HCT116 (cell line): ENCODE measurements at regions not wholly inside any gene's neighbourhood (a gene's known extent, or its start where the extent isn't known, plus 50 kb on each side); places are given as distances from the start of the nearest gene placed in this dataset.
"Not testable (repeated sequence)": the region's sequence is repeated elsewhere in the genome, so short reads cannot be mapped to it uniquely, and the experiment has no call there.

Experiments
- ATAC-seq: fragments of 200-7000 bp; cut with Tn5 transposase; 2 replicates; pipeline ENCODE4 v1.9.1; 2020; ENCODE audit warnings: mild to moderate bottlenecking, moderate library complexity
- BruUV-seq: library from RNA; stranded (reverse); fragments of 400-500 nt; replicated peaks from 2 replicates; lab custom pipeline; 2021; lab: Mats Ljungman, UMichigan
- CTCF ChIA-PET: fragments of 300-600 bp; sonication (Branson Sonifier 250); formaldehyde crosslinking; loops from one replicate; lab custom pipeline; 2021; ENCODE audit warnings: antibody characterized with exemption; lab: Charles Lee
- POLR2A ChIA-PET: fragments of 300-600, 350-600 bp; sonication (Branson Sonifier 250); formaldehyde crosslinking; loops from one replicate; lab custom pipeline; 2021; ENCODE audit warnings: antibody characterized with exemption; lab: Charles Lee
- RAD21 ChIA-PET, 2 experiments: fragments of 300-600 bp; sonication (Branson Sonifier 250); formaldehyde crosslinking; loops; one replicate each; lab custom pipeline; 2023; ENCODE audit warnings: low total read pairs in 2 of 2; ENCODE audit not compliant: uncharacterized antibody in 2 of 2, unreplicated experiment in 2 of 2, low non-redundant PET in 1 of 2; lab: Charles Lee
- DNase-seq: peaks from one replicate; pipeline ENCODE4 v3.0.0-alpha.2; 2010; ENCODE audit warnings: low read depth, low spot score
- H2AFZ ChIP-seq: fragments of 200-600 bp; shearing (Covaris generic), sonication (generic); 2 replicates; pipeline ENCODE4 v1.6.1; 2017; ENCODE audit warnings: low read depth, mixed run types, mixed read lengths, antibody characterized with exemption, low read length; ENCODE audit not compliant: poor library complexity, severe bottlenecking
- H3K27ac ChIP-seq: 2 replicates; pipeline ENCODE4 v1.5.1; 2012; ENCODE audit warnings: low read depth, low read length
- H3K27me3 ChIP-seq: fragments of 200-600 bp; sonication (generic); 2 replicates; pipeline ENCODE4 v1.6.1; 2016; ENCODE audit warnings: mixed run types, low read length, mixed read lengths; ENCODE audit not compliant: insufficient read depth
- H3K36me3 ChIP-seq, 2 experiments: fragments of 200-500 bp in 1 of 2; fragments of 200-600 bp in 1 of 2; sonication (Bioruptor generic) in 1 of 2; sonication (generic) in 1 of 2; 2 replicates each; pipeline versions ENCODE4 v1.5.1 to v1.6.1; 2014 to 2016; ENCODE audit warnings: low read length in 2 of 2, inconsistent platforms in 1 of 2, mixed read lengths in 1 of 2, mixed run types in 1 of 2; ENCODE audit not compliant: insufficient read depth in 2 of 2, control insufficient read depth in 1 of 2
- H3K4me1 ChIP-seq, 2 experiments: fragments of 200-600 bp in 1 of 2; sonication (generic) in 1 of 2; 2 replicates each; pipeline versions ENCODE4 v1.5.1 to v1.6.1; 2012 to 2017; ENCODE audit warnings: low read length in 2 of 2, inconsistent platforms in 1 of 2, mild to moderate bottlenecking in 1 of 2, mixed read lengths in 1 of 2, mixed run types in 1 of 2, moderate library complexity in 1 of 2; ENCODE audit not compliant: insufficient read depth in 2 of 2, control insufficient read depth in 1 of 2
- H3K4me2 ChIP-seq: fragments of 200-600 bp; sonication (generic); 2 replicates; pipeline ENCODE4 v1.6.1; 2017; ENCODE audit warnings: mixed run types, low read length, mixed read lengths
- H3K4me3 ChIP-seq, 2 experiments: fragments of 200-600 bp in 1 of 2; sonication (generic) in 1 of 2; replicated peaks in 1 of 2; 2 replicates each; pipeline ENCODE4 v1.5.1; 2011 to 2016; ENCODE audit warnings: low read length in 2 of 2, control low read depth in 1 of 2, low read depth in 1 of 2, mild to moderate bottlenecking in 1 of 2, mixed read lengths in 1 of 2, mixed run types in 1 of 2
- H3K79me2 ChIP-seq: fragments of 200-600 bp; sonication (generic); 2 replicates; pipeline ENCODE4 v1.6.1; 2017; ENCODE audit warnings: mild to moderate bottlenecking, mixed run types, low read length, moderate library complexity, mixed read lengths; ENCODE audit not compliant: insufficient read depth
- H3K9ac ChIP-seq: fragments of 200-600 bp; sonication (generic); 2 replicates; pipeline ENCODE4 v1.6.1; 2016; ENCODE audit warnings: low read length, mixed read lengths
- H3K9me2 ChIP-seq: fragments of 200-600 bp; sonication (generic), shearing (Covaris generic); 2 replicates; pipeline ENCODE4 v1.6.1; 2017; ENCODE audit warnings: mixed run types, mild to moderate bottlenecking, moderate library complexity; ENCODE audit not compliant: insufficient read depth
- H3K9me3 ChIP-seq, 2 experiments: fragments of 200-500 bp in 1 of 2; fragments of 200-600 bp in 1 of 2; sonication (Bioruptor generic) in 1 of 2; sonication (generic) in 1 of 2; 2 replicates each; pipeline ENCODE4 v1.6.1; 2014 to 2017; ENCODE audit warnings: low read length in 2 of 2, mixed read lengths in 2 of 2, inconsistent platforms in 1 of 2, low read depth in 1 of 2, mild to moderate bottlenecking in 1 of 2, mixed run types in 1 of 2, moderate library complexity in 1 of 2; ENCODE audit not compliant: control insufficient read depth in 1 of 2, insufficient read depth in 1 of 2
- H4K20me1 ChIP-seq: fragments of 200-600 bp; sonication (generic), shearing (Covaris generic); 2 replicates; pipeline ENCODE4 v1.6.1; 2017; ENCODE audit warnings: mixed run types, mild to moderate bottlenecking, moderate library complexity; ENCODE audit not compliant: insufficient read depth
- CEBPB ChIP-seq: IDR thresholded peaks from 2 replicates; pipeline ENCODE4 v1.6.1; 2012; ENCODE audit warnings: low read depth
- CTCF ChIP-seq, 3 experiments: fragments of 200-600 bp in 1 of 3; sonication (generic) in 1 of 3; IDR thresholded peaks in 2 of 3; conservative IDR thresholded peaks in 1 of 3; 2 replicates each; pipeline ENCODE4 v1.5.1; 2012 to 2017; ENCODE audit warnings: low read depth in 2 of 3, low read length in 2 of 3, antibody characterized with exemption in 1 of 3, borderline replicate concordance in 1 of 3, control low read depth in 1 of 3, mild to moderate bottlenecking in 1 of 3, mixed read lengths in 1 of 3, mixed run types in 1 of 3, moderate library complexity in 1 of 3; ENCODE audit not compliant: insufficient read depth in 1 of 3
- EGR1 ChIP-seq: IDR thresholded peaks from 2 replicates; pipeline ENCODE4 v1.6.1; 2012; ENCODE audit warnings: low read depth
- JUND ChIP-seq: IDR thresholded peaks from 2 replicates; pipeline ENCODE4 v1.6.1; 2012
- POLR2A ChIP-seq: IDR thresholded peaks from 2 replicates; pipeline ENCODE4 v1.7.0; 2011; ENCODE audit warnings: borderline replicate concordance; ENCODE audit not compliant: insufficient read depth, insufficient read length; ENCODE audit errors: extremely low read depth
- RAD21 ChIP-seq: IDR thresholded peaks from 2 replicates; pipeline ENCODE4 v1.6.1; 2012; ENCODE audit warnings: low read depth, mild to moderate bottlenecking
- SRF ChIP-seq: IDR thresholded peaks from 2 replicates; pipeline ENCODE4 v1.6.1; 2012; ENCODE audit warnings: low read depth
- ZNF274 ChIP-seq: fragments of 200-500 bp; sonication (Bioruptor generic); IDR thresholded peaks from 2 replicates; pipeline ENCODE4 v1.6.1; 2014; ENCODE audit warnings: mild to moderate bottlenecking, low read depth, low read length, inconsistent platforms
- intact Hi-C: fragments of 100-400 bp; cut with micrococcal nuclease; formaldehyde crosslinking; loops from 2 replicates; pipeline ENCODE4 v1.10.0; 2022

GRCh38 chrX:137118136-137118535 is 84.3 kb upstream of the GPR101 start:
- no peak overlapping the region for H3K27ac ChIP-seq
- H4K20me1 ChIP-seq = no peaks in the 10 kb centered on the region
- no peak overlapping the region for H2AFZ ChIP-seq
- ChIA-PET RAD21 (no interaction called here), CTCF (no interaction called here), POLR2A (no interaction called here)
- no peak overlapping the region for H3K9ac ChIP-seq
- ATAC-seq = no peak
- H3K4me3 ChIP-seq = no peak overlapping the region
- H3K4me2 ChIP-seq = no peak overlapping the region
- no peaks in the 10 kb centered on the region for H3K36me3 ChIP-seq
- no peaks in the 10 kb centered on the region for H3K27me3 ChIP-seq
- intact Hi-C loops = no loop called here
- H3K9me3 ChIP-seq = no peaks in the 10 kb centered on the region
- no peaks in the 10 kb centered on the region for H3K79me2 ChIP-seq
- BruUV-seq = no TSS peak
- TF ChIP-seq ZNF274 (no peak), SRF (no peak), CEBPB (no peak), CTCF (IDR thresholded peaks at IDR 0.05 in 2 of 3, conservative IDR thresholded peaks at IDR 0.05 in 1 of 3; ENCODE audit: borderline replicate concordance in 1 of 3, insufficient read depth in 1 of 3, low read depth in 2 of 3, low read length in 2 of 3) (no peak), JUND (no peak), RAD21 (no peak), EGR1 (no peak), POLR2A (no peak)
- TF ChIP-seq, all 23 proteins: peak for 0
- Histone ChIP-seq H3K4me1 (no peaks in the 10 kb centered on the region), H3K9me2 (no peaks in the 10 kb centered on the region)
- DNase-seq = no peak

- intact Hi-C loops, ATAC-seq: not testable (repeated sequence)
Observed at GRCh38 chrX:137107877-137108276, 74.1 kb upstream of the GPR101 start.

More at GRCh38 chrX:137107877-137108276, 74.1 kb upstream of the GPR101 start:
- H3K4me2 ChIP-seq, H2AFZ ChIP-seq, H3K9me3 ChIP-seq, H3K4me1 ChIP-seq, H3K9me2 ChIP-seq, H3K79me2 ChIP-seq, H4K20me1 ChIP-seq, DNase-seq, H3K27me3 ChIP-seq, H3K4me3 ChIP-seq, H3K36me3 ChIP-seq, H3K27ac ChIP-seq, CTCF ChIA-PET, H3K9ac ChIP-seq, POLR2A ChIA-PET, RAD21 ChIA-PET, BruUV-seq: not testable (repeated sequence)
